COLO668 (cell line): ENCODE measurements at regions not wholly inside any gene's neighbourhood (a gene's known extent, or its start where the extent isn't known, plus 50 kb on each side); places are given as distances from the start of the nearest gene placed in this dataset.

Source experiments
- DNase-seq: peaks from one replicate; lab custom pipeline; 2025; ENCODE audit not compliant: unreplicated experiment; lab: John Stamatoyannopoulos, UW

GRCh38 chr12:105783983-105784947, 354.5 kb downstream of the NUAK1 start:
- no peak for DNase-seq

- DNase-seq, result no peak
Observed at GRCh38 chr12:105793421-105793820, 345.3 kb downstream of the NUAK1 start.

- no peak for DNase-seq
Observed at GRCh38 chr12:105798256-105798845, 340.4 kb downstream of the NUAK1 start.

- no peak for DNase-seq
Observed at GRCh38 chr12:105799103-105799502, 339.7 kb downstream of the NUAK1 start.

- no peak for DNase-seq
Observed at GRCh38 chr12:105801351-105801750, 337.4 kb downstream of the NUAK1 start.

DNA sequence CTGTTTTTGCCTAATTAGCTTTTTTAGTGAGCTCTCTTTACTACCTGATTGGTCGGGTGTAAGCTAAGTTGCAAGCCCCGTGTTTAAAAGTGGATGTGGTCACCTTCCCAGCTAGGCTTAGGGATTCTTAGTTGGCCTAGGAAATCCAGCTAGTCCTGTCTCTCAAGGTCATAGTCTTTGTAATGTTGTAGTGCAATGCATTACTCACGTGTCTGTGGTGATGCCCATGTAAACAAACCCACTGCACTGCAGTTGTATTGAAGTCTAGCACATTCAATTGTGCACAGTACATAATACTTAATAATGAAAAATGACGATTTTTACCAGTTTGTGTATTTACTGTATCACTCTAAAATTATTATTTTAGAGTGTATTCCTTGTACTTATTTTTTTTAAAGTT, 335.5 kb downstream of the NUAK1 start:
- peak; percentile 15 for DNase-seq

DNA sequence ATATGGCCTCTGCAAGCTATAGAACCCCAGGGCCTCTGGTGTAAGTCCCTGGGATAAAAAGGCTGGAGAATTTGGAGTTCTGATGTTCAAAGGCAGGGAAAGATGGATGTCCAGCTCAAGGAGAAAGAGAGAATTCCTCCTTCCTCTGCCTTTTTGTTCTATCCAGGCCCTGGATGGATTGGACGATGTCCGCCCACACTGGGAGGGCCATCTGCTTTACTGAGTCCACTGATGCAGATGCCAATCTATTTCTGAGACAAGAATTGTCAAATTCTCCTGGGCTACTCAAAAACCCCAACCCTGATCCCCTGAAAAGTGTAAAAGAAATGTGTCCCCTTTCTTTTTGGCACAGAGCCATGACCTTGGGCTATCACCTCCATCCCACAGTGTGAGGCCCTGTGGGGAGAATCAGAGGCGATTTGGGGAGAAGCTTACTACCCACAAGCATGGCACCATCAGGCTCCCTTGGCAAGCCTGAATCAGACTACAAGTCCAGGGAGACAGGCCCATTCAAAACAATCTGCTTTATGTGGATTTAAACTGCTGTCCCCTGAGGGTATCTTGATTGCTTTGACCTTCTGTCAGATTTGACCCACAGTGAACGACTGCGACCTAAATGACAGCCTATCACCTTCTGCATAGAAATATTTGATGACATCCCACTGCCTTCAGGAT, 334.0 kb downstream of the NUAK1 start:
- no peak for DNase-seq

GRCh38 chr12:105805730-105806399, 332.9 kb downstream of the NUAK1 start:
- peak; percentile 35 for DNase-seq

GRCh38 chr12:105806400-105806770, 332.4 kb downstream of the NUAK1 start:
- no peak for DNase-seq

- no peak for DNase-seq
Observed at GRCh38 chr12:105812366-105812765, 326.4 kb downstream of the NUAK1 start.

DNA sequence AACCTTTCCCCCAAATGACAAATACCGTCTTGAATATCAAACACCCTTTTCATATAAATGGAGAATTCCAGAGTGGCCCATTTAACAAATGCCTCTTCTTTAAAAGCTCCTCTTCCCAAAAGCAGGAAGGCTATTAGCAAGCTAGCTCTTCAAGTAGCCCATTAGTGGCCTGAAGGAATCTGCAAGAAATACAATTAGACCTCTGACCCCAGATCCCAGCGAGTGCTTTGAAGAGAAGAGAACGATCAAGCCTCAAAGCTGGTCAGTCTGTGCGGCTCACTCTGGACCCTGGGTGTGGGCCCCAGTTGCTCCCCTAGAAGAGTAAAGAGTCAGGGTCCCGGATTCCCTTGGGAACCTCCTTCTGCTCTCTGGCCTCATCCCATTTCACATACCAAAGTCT, 325.6 kb downstream of the NUAK1 start:
- DNase-seq, result no peak

DNA sequence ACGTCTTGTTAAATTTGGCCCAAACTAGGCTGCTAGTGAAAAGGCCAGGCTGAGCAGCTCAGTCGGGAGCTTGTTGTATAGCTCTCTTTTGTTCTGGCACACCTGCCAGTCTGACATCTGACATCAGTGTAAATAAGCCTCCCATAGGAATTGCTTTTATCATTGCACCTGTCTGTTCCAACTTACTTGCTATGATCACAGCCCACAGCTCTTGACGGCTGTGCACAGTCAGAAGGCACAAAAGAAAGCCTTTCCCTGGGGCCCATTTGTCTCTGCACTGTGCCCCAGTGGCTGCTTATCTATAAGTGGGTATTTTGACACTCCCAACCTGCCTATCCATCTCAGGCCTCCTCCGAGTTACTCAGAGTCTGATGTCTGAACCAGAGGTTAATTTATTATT, 324.5 kb downstream of the NUAK1 start:
- peak; percentile 92 for DNase-seq

DNA sequence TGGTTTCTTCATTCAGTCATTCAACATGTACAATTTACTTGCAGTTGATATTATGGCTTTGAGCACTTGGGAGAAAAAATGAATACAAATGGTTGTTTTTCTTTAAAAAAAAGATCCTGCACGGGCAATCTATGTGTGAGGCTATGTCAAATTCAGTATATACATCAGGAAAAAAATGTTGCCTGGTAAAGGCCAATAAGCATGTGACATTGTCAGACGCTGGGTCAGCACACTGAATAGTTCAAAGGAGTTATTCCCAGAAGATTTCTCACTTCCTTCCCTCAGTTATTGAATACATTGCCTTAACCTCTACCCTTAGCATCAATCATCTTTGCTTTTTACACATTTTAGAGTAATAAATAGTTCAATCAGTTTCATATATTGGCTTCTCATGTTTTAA, 319.2 kb downstream of the NUAK1 start:
- no peak for DNase-seq

DNA sequence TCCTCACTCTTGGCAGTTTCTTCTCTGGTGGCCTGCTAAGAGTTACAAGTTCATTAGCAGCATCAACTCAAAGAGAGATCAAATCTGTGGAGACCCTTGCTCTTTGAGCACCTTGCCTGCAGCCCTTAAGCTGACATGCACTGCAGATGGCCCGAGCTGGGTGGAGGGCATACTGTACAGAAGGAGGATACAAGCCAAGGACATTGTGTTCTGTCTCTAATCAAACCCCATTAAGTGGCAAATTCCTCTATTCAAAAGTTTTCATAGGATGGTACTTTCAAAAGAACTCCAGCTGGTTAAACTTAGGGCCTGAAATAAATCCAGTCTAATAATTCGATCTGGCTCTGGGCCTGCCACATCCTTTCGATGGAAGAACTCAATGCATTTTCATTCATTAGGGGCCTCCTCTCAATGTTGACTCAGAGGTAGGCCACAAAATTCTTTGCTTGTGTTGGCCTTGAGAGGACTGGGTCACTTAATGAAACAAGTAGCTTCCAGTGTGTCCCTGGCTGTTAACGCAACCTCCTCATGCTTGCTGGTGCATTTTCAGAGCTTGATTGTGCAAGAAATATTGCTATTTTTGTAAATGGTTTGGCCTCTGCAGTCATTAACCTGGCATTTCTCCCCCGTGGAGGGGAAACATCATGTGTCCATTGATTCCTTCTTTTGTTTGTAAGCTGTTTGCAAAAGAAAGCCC, 318.2 kb downstream of the NUAK1 start:
- no peak for DNase-seq

- DNase-seq, result no peak
Observed at GRCh38 chr12:105822131-105823105, 316.3 kb downstream of the NUAK1 start.

DNA sequence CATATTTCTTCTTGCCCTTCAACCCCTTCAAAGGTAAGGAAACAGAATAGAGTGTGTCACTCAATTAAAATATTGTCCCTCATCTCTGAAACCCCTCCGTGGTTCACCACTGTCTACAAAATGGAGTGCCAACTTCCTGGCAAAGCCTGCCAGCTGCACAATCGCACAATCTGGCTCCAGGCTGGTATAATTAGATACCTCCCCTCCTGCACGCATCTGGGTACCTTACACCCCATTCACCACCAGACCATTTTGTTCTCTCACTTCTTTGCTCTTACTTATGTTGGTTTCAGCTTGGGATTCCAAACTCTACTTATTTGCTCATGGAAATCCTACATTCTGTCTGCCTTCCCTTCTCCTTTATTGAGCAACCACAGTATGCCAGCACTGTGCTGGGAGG, 314.9 kb downstream of the NUAK1 start:
- no peak for DNase-seq

DNA sequence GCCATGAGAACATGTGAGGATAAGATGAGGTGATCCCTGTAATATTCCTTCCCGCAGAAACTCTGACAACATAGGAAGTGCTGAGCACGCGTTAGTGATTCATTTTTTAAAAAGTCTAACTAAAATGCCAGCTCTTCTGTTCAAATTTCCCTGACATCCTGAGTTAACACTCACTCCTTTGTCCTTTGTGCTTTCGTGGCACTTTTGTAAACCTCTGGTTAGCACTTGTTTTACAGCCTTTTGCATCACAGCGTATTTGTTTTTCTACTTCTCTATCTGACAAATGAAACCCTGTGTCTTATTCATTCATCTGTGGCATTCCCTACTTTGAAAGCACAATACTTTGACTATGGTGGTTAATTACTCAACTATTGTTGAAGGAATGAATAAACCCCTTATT, 313.6 kb downstream of the NUAK1 start:
- DNase-seq, result no peak

DNA sequence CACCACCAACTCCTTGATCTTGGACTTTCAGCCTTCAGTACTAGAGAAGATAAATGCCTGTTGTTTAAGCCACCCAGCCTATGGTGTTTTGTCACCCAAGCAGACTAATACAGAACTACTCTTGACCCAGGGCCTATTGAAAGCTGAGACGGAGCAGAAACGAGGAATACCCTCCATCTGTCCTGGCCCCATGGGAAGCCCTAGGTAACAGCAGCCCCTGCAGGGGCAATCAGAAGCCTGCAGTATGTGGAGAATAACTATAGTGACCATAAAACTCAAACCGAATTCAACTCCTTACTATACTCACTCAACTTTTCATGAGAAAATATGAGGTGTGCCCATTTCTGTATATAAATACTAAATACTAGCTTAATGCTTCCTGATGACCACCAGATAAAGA, 307.4 kb downstream of the NUAK1 start:
- DNase-seq, result peak; percentile 14

GRCh38 chr12:105832021-105832420, 306.7 kb downstream of the NUAK1 start:
- DNase-seq, result no peak

- no peak for DNase-seq
Observed at GRCh38 chr12:105832806-105833205, 305.9 kb downstream of the NUAK1 start.
